ENCODE measurements at regions not wholly inside any gene's neighbourhood (a gene's known extent, or its start where the extent isn't known, plus 50 kb on each side); places are given as distances from the start of the nearest gene placed in this dataset.

DNA sequence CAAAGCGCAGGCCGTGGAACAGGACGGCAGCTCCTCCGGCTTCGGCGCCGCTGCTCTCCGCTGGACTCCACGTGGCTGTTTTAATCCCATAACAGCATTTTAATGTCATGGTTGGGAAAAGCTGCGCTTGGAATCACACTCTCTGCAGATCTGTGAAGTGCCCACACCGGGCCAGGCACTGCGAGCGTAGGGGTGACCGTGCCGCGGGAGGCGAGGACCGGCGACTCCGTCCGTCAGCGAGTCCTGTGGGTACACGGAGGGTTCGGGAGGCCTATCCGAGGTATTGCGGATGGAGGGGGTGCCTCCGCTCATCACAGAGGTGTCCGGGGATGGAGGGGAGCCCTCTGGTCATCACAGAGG lies 198.0 kb upstream of the SALL3 start:
- TF ChIP-seq, protein P1, sequence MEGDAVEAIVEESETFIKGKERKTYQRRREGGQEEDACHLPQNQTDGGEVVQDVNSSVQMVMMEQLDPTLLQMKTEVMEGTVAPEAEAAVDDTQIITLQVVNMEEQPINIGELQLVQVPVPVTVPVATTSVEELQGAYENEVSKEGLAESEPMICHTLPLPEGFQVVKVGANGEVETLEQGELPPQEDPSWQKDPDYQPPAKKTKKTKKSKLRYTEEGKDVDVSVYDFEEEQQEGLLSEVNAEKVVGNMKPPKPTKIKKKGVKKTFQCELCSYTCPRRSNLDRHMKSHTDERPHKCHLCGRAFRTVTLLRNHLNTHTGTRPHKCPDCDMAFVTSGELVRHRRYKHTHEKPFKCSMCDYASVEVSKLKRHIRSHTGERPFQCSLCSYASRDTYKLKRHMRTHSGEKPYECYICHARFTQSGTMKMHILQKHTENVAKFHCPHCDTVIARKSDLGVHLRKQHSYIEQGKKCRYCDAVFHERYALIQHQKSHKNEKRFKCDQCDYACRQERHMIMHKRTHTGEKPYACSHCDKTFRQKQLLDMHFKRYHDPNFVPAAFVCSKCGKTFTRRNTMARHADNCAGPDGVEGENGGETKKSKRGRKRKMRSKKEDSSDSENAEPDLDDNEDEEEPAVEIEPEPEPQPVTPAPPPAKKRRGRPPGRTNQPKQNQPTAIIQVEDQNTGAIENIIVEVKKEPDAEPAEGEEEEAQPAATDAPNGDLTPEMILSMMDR (conservative IDR thresholded peaks at IDR 0.05; ENCODE audit: low read depth, low read length), result no peak
- TF ChIP-seq EZH2 (IDR thresholded peaks at IDR 0.05; ENCODE audit: borderline replicate concordance, low read depth, low read length, poor library complexity, severe bottlenecking), result no peak
